ENCODE measurements at regions not wholly inside any gene's neighbourhood (a gene's known extent, or its start where the extent isn't known, plus 50 kb on each side); places are given as distances from the start of the nearest gene placed in this dataset.
"Not testable (repeated sequence)": the region's sequence is repeated elsewhere in the genome, so short reads cannot be mapped to it uniquely, and the experiment has no call there.

DNA sequence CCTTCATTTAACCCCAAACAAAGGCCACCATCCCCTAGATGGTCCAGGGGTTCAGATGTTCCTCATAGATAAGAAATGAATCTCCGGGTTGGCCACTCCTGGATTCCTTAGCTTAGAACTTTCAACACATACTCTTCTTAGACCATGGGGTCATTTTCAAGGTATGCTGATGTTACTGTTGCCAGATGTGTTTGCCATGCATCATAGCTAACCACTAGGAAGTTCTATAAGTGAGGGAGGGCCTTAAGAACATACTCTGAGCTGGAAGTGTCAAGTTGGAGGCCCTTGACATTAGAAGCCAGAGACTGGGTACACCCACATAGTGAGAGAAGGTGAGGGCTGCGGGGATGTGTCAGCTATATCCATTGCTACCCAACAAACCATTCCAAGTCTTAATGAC, 62.7 kb upstream of the SPDYE9 start:
- not testable (repeated sequence) for DNase-seq, H3K4me1 Mint-ChIP-seq, H3K9me3 Mint-ChIP-seq, H3K27ac Mint-ChIP-seq, H3K27me3 Mint-ChIP-seq, H3K4me3 Mint-ChIP-seq, ATAC-seq

DNA sequence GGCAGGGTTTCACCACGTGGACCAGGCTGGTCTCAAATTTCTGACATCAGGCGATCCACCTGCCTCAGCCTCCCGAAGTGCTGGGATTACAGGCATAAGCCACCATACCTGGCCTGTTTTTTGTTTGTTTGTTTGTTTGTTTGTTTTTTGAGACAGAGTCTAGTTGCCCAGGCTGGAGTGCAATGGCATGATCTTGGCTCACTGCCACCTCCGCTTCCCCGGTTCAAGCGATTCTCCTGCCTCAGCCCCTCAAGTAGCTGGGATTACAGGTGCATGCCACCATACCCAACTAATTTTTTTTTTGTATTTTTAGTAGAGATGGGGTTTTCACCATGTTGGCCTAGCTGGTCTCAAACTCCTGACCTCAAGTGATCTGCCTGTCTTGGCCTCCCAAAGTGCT, 61.8 kb upstream of the SPDYE9 start:
- H3K4me1 Mint-ChIP-seq, H3K27me3 Mint-ChIP-seq, H3K4me3 Mint-ChIP-seq, H3K27ac Mint-ChIP-seq, H3K9me3 Mint-ChIP-seq, DNase-seq, ATAC-seq: not testable (repeated sequence)

DNA sequence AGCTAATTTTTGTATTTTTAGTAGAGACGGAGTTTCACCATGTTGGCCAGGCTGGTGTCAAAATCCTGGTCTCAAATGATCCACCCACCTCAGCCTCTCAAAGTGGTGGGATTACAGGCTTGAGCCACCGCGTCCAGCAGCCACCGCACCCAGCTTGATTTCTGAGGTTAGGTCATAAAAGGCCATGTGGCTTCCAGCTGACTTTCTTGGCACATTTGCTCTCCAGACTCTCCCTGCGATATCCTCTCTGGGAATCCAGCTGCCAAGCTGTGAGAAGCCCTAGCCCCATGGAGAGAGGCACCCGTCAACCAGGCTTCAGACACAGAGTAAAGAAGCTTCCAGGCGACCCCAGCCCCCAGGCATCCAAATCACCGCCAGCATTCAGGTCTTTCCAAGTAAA, 58.2 kb upstream of the SPDYE9 start:
- not testable (repeated sequence) for H3K27ac Mint-ChIP-seq, DNase-seq, H3K9me3 Mint-ChIP-seq, H3K4me1 Mint-ChIP-seq, ATAC-seq, H3K27me3 Mint-ChIP-seq, H3K4me3 Mint-ChIP-seq

DNA sequence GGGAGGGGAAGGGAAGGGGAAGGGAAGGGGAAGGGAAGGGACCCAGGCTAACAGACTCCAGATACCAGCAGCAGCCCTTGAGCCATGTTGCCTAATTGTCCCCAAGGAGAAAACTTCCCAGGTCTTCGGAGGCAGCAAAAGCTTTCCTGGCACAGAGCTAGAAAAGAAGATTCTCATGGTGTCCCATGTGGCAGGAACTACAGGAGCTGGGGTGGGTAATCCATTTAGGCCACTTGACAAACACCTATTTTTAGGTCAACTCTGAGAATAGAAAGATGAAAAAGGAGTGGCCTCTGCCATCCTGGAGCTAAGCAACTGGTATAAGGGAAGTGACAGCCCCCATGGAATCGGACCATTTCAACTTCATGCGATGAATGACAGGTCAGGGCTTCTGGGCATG, 52.1 kb upstream of the SPDYE9 start:
- ATAC-seq = not testable (repeated sequence)

More for the DNA sequence above, 52.1 kb upstream of the SPDYE9 start:
- H3K27ac Mint-ChIP-seq, H3K4me3 Mint-ChIP-seq, DNase-seq, H3K27me3 Mint-ChIP-seq, H3K4me1 Mint-ChIP-seq, H3K9me3 Mint-ChIP-seq: not testable (repeated sequence)
